A549 (cell line): ENCODE measurements at regions not wholly inside any gene's neighbourhood (a gene's known extent, or its start where the extent isn't known, plus 50 kb on each side); places are given as distances from the start of the nearest gene placed in this dataset.

ENCODE experiments used
- ATAC-seq, 2 experiments: fragments of 200-7000 bp in 1 of 2; fragments of >200 bp in 1 of 2; cut with Nextera tagmentation in 1 of 2; cut with Tn5 transposase in 1 of 2; 3 replicates each; pipeline versions ENCODE4 v1.8.0 to v1.9.1; 2018 to 2020; ENCODE audit warnings: mild to moderate bottlenecking in 1 of 2, moderate library complexity in 1 of 2
- CTCF ChIA-PET: fragments of 300-600 bp; sonication (Branson Sonifier 250); formaldehyde crosslinking; extraction: SDS; loops from one replicate; lab custom pipeline; 2021; ENCODE audit warnings: antibody characterized with exemption, inconsistent platforms; lab: Yijun Ruan, JAX
- POLR2A ChIA-PET: fragments of 350-600 bp; formaldehyde crosslinking; extraction: SDS; loops from one replicate; lab custom pipeline; 2021; ENCODE audit warnings: antibody characterized with exemption, inconsistent platforms; lab: Yijun Ruan, JAX
- DNase-seq, 2 experiments: peaks; one replicate each; pipeline versions ENCODE4 v3.0.0 to v3.0.0-alpha.2; 2011 to 2016; ENCODE audit warnings: low read depth in 1 of 2, low spot score in 1 of 2
- FAIRE-seq: peaks from 2 replicates; lab custom pipeline; 2011; peaks lifted over from hg19 to GRCh38; lab: Jason Lieb, UNC
- H3K27ac ChIP-seq, 2 experiments: fragments of >200 bp; sonication (Bioruptor Twin); formaldehyde crosslinking; 3 replicates each; pipeline ENCODE4 v1.5.1; 2016 to 2017
- H3K4me1 ChIP-seq: fragments of >200 bp; sonication (Bioruptor Twin); formaldehyde crosslinking; 3 replicates; pipeline ENCODE4 v1.6.1; 2016
- H3K4me2 ChIP-seq: fragments of >200 bp; sonication (Bioruptor Twin); formaldehyde crosslinking; 3 replicates; pipeline ENCODE4 v1.6.1; 2016
- H3K4me3 ChIP-seq: fragments of >200 bp; sonication (Bioruptor Twin); formaldehyde crosslinking; 3 replicates; pipeline ENCODE4 v1.5.1; 2016
- H3K9me3 ChIP-seq: fragments of >200 bp; sonication (Bioruptor Twin); formaldehyde crosslinking; 3 replicates; pipeline ENCODE4 v1.6.1; 2016
- BHLHE40 ChIP-seq: IDR thresholded peaks from 2 replicates; pipeline ENCODE4 v1.6.1; 2012; ENCODE audit warnings: low read depth, low read length, inconsistent platforms
- CBX8 ChIP-seq: fragments of 200-600 bp; sonication (generic); IDR thresholded peaks from 2 replicates; pipeline ENCODE4 v1.6.1; 2016
- CHD2 ChIP-seq: fragments of 150-350 bp; IDR thresholded peaks from 2 replicates; pipeline ENCODE4 v1.6.1; 2014; ENCODE audit warnings: low read length; ENCODE audit not compliant: partially characterized antibody
- CHD4 ChIP-seq: fragments of 200-600 bp; sonication (generic); IDR thresholded peaks from 2 replicates; pipeline ENCODE4 v1.6.1; 2016; ENCODE audit warnings: antibody characterized with exemption, mild to moderate bottlenecking, borderline replicate concordance
- CTCF ChIP-seq: fragments of >200 bp; sonication (Bioruptor Twin); formaldehyde crosslinking; IDR thresholded peaks from 3 replicates; pipeline ENCODE4 v1.5.1; 2016
- FOSB ChIP-seq: fragments of 250-450 bp; sonication (Bioruptor Pico); IDR thresholded peaks from 2 replicates; pipeline ENCODE4 v1.5.0; 2020; ENCODE audit warnings: mild to moderate bottlenecking, moderate library complexity
- FOSL2 ChIP-seq, 2 experiments: fragments of 450-650 bp in 1 of 2; fragments of >200 bp in 1 of 2; sonication (Bioruptor Twin) in 1 of 2; formaldehyde crosslinking; IDR thresholded peaks; 2 replicates each; pipeline versions ENCODE4 v1.5.0 to v1.6.1; 2016 to 2020; ENCODE audit warnings: mild to moderate bottlenecking in 1 of 2, moderate library complexity in 1 of 2
- GATA3 ChIP-seq: IDR thresholded peaks from 2 replicates; pipeline ENCODE4 v1.6.1; 2012; ENCODE audit warnings: borderline replicate concordance
- HOXA7 ChIP-seq: fragments of 250-450 bp; sonication (Bioruptor Pico); IDR thresholded peaks from 2 replicates; pipeline ENCODE4 v1.5.0; 2020; ENCODE audit warnings: mild to moderate bottlenecking, moderate library complexity
- HOXB13 ChIP-seq: fragments of 250-450 bp; sonication (Bioruptor Pico); IDR thresholded peaks from 2 replicates; pipeline ENCODE4 v1.5.0; 2020; ENCODE audit warnings: low read depth, mild to moderate bottlenecking, moderate library complexity
- HOXB5 ChIP-seq: fragments of 250-450 bp; sonication (Bioruptor Pico); IDR thresholded peaks from 2 replicates; pipeline ENCODE4 v1.5.0; 2020; ENCODE audit warnings: mild to moderate bottlenecking, moderate library complexity
- JUNB ChIP-seq: fragments of >200 bp; sonication (Bioruptor Twin); formaldehyde crosslinking; IDR thresholded peaks from 2 replicates; pipeline ENCODE4 v1.6.1; 2016
- MAZ ChIP-seq: fragments of 150-350 bp; IDR thresholded peaks from 2 replicates; pipeline ENCODE4 v1.6.1; 2014; ENCODE audit warnings: antibody characterized with exemption, low read depth, low read length, borderline replicate concordance
- NPAS2 ChIP-seq: fragments of 250-450 bp; sonication (Bioruptor Pico); IDR thresholded peaks from 2 replicates; pipeline ENCODE4 v1.8.0; 2022; ENCODE audit warnings: mild to moderate bottlenecking, moderate library complexity, borderline replicate concordance
- POLR2A ChIP-seq: IDR thresholded peaks from 2 replicates; pipeline ENCODE4 v1.6.1; 2012; ENCODE audit warnings: mild to moderate bottlenecking, low read length
- POLR2AphosphoS2 ChIP-seq: conservative IDR thresholded peaks from 2 replicates; pipeline ENCODE4 v1.6.1; 2012; ENCODE audit warnings: low read length, improper control_type of control experiment, inconsistent platforms
- RAD21 ChIP-seq, 2 experiments: fragments of >200 bp in 1 of 2; sonication (Bioruptor Twin) in 1 of 2; formaldehyde crosslinking in 1 of 2; IDR thresholded peaks in 1 of 2; conservative IDR thresholded peaks in 1 of 2; 2 replicates in 1 of 2; 3 replicates in 1 of 2; pipeline ENCODE4 v1.6.1; 2012 to 2018; ENCODE audit warnings: inconsistent platforms in 1 of 2
- RARB ChIP-seq: fragments of 250-450 bp; sonication (Bioruptor Pico); IDR thresholded peaks from 2 replicates; pipeline ENCODE4 v1.8.0; 2021; ENCODE audit warnings: mild to moderate bottlenecking, moderate library complexity
- TFCP2L1 ChIP-seq: fragments of 250-450 bp; sonication (Bioruptor Pico); IDR thresholded peaks from 2 replicates; pipeline ENCODE4 v1.5.0; 2021; ENCODE audit warnings: mild to moderate bottlenecking
- ZNF302 ChIP-seq: fragments of 250-450 bp; sonication (Bioruptor Pico); IDR thresholded peaks from 2 replicates; pipeline ENCODE4 v1.9.0; 2021; ENCODE audit warnings: inconsistent platforms, mild to moderate bottlenecking, moderate library complexity
- ZSCAN20 ChIP-seq: fragments of 250-450 bp; sonication (Bioruptor Pico); IDR thresholded peaks from 2 replicates; pipeline ENCODE4 v1.8.0; 2022; ENCODE audit warnings: mild to moderate bottlenecking, moderate library complexity
- WGBS: methylation state at CpG from one replicate; pipeline ENCODE4 v1.1.6; 2017; ENCODE audit errors: missing lambda C conversion rate; 5-methylcytosine and 5-hydroxymethylcytosine counted together
- TF ChIP-seq, protein P1 (sequence below): fragments of 150-350 bp; IDR thresholded peaks from 2 replicates; pipeline ENCODE4 v1.6.1; 2014; ENCODE audit warnings: low read depth, mild to moderate bottlenecking, low read length
- TF ChIP-seq, protein P2 (sequence below): fragments of >200 bp; sonication (Bioruptor Twin); formaldehyde crosslinking; IDR thresholded peaks from 2 replicates; pipeline ENCODE4 v1.6.1; 2016

- H3K4me1 ChIP-seq: peaks cover 12% of the 10 kb centered on the region
- DNase-seq (no peak), ATAC-seq (no peak), FAIRE-seq (no peak)
- no peak overlapping the region for H3K27ac ChIP-seq
- CTCF ChIA-PET: no interaction called here
- H3K9me3 ChIP-seq: peaks cover 6% of the 10 kb centered on the region; the same call in 1 of the 3 replicates
- POLR2A ChIA-PET: no interaction called here
- no peak overlapping the region for H3K4me3 ChIP-seq
- 95% methylated on average over 1 of the region's 1 CpG for WGBS
- no peak overlapping the region for H3K4me2 ChIP-seq
- TF ChIP-seq TFCP2L1 (CRISPR knock-in tag) (no peak), POLR2AphosphoS2 (no peak), RAD21 (conservative IDR thresholded peaks at IDR 0.05 in 1 of 2, IDR thresholded peaks at IDR 0.05 in 1 of 2) (no peak), CHD4 (no peak), ZNF302 (CRISPR knock-in tag) (no peak), GATA3 (no peak), RARB (no peak), HOXB5 (no peak), FOSB (CRISPR knock-in tag) (no peak), JUNB (no peak), CTCF (no peak), HOXB13 (CRISPR knock-in tag) (no peak), POLR2A (no peak), ZSCAN20 (CRISPR knock-in tag) (no peak), NPAS2 (CRISPR knock-in tag) (no peak)
- TF ChIP-seq, all 56 proteins: peak for 0
Observed at GRCh38 chr3:146307456-146307725, 56.5 kb upstream of the PLSCR4 start.

DNA sequence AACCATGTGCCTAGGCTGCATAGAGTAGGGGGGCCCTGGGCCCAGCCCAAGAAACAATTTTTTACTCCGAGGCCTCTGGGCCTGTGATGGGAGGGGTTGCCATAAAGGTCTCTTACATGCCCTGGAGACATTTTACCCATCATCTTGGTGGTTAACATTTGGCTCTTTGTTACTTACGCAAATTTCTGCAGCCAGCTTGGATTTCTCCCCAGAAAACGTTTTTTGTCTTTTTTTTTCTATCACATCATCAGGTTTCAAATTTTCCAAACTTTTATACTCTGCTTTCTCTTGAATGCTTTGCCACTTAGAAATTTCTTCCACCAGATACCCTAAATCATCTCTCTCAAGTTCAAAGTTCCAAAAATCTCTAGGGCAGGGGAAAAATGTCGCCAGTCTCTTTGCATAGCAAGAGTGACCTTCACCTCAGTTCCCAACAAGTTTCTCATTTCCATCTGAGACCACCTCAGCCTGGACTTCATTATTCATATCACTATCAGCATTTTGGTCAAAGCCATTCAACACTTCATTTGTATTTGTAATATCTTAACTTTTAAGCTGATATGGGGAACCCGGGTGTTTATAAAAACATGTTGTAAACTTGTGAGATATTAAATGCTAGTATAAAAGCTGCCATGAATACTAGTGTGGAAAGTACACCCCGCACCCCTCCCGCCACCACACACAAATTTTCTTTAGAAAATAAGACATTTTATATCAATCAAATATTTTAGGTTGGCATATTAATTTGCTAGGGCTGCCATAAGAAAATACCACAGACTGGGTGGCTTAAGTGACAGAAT, 56.0 kb upstream of the PLSCR4 start:
- POLR2A ChIA-PET: no interaction called here
- Histone ChIP-seq H3K4me1 (peaks cover 12% of the 10 kb centered on the region), H3K4me3 (no peak overlapping the region), H3K27ac (no peak overlapping the region), H3K4me2 (no peak overlapping the region), H3K9me3 (peaks cover 6% of the 10 kb centered on the region; the same call in 1 of the 3 replicates)
- WGBS: 77% methylated on average over 7 of the region's 7 CpGs
- no peak for DNase-seq
- TF ChIP-seq, protein P1, sequence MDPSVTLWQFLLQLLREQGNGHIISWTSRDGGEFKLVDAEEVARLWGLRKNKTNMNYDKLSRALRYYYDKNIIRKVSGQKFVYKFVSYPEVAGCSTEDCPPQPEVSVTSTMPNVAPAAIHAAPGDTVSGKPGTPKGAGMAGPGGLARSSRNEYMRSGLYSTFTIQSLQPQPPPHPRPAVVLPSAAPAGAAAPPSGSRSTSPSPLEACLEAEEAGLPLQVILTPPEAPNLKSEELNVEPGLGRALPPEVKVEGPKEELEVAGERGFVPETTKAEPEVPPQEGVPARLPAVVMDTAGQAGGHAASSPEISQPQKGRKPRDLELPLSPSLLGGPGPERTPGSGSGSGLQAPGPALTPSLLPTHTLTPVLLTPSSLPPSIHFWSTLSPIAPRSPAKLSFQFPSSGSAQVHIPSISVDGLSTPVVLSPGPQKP: no peak
- TF ChIP-seq MAZ: no peak
- no peak for TF ChIP-seq HOXA7 (CRISPR knock-in tag)
- no peak for TF ChIP-seq CHD2
- TF ChIP-seq CBX8: no peak
- TF ChIP-seq BHLHE40: no peak
- no peak for TF ChIP-seq RARB
- TF ChIP-seq, protein P2, sequence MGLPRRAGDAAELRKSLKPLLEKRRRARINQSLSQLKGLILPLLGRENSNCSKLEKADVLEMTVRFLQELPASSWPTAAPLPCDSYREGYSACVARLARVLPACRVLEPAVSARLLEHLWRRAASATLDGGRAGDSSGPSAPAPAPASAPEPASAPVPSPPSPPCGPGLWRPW: no peak
- no peak for TF ChIP-seq FOSL2 (IDR thresholded peaks at IDR 0.05)
- no peak for TF ChIP-seq FOSL2 (CRISPR knock-in tag; IDR thresholded peaks at IDR 0.05)
- no peak for TF ChIP-seq NPAS2 (CRISPR knock-in tag)
- no peak for ATAC-seq
- CTCF ChIA-PET: no interaction called here
- no peak for FAIRE-seq
